Spleen (tissue), 11 donors: ENCODE measurements at regions not wholly inside any gene's neighbourhood (a gene's known extent, or its start where the extent isn't known, plus 50 kb on each side); places are given as distances from the start of the nearest gene placed in this dataset.

Experiments used
- DNase-seq: peaks from one replicate; pipeline ENCODE4 v3.0.0-alpha.2; 2020
- H3K27ac ChIP-seq, 8 donors: fragments of 200-600 bp; sonication (generic) in 7 of 8; 1 replicate in 4 of 8; 2 replicates in 4 of 8; pipeline versions ENCODE4 v1.5.0 to v1.8.0; 2016 to 2021; ENCODE audit warnings: inconsistent platforms in 4 of 8, mild to moderate bottlenecking in 4 of 8, moderate library complexity in 1 of 8
- H3K27me3 ChIP-seq, 7 donors: fragments of 200-600 bp; sonication (generic) in 6 of 7; replicated peaks in 1 of 7; 1 replicate in 4 of 7; 2 replicates in 3 of 7; pipeline versions ENCODE4 v1.5.0 to v1.8.0; 2016 to 2021; ENCODE audit warnings: inconsistent platforms in 3 of 7, mild to moderate bottlenecking in 1 of 7
- H3K36me3 ChIP-seq, 6 donors: fragments of 200-600 bp; sonication (generic) in 5 of 6; 1 replicate in 4 of 6; 2 replicates in 2 of 6; pipeline versions ENCODE4 v1.5.0 to v1.8.0; 2016 to 2021; ENCODE audit warnings: inconsistent platforms in 2 of 6
- H3K4me1 ChIP-seq, 6 donors: fragments of 200-600 bp; sonication (generic) in 5 of 6; 1 replicate in 3 of 6; 2 replicates in 3 of 6; pipeline versions ENCODE4 v1.5.0 to v1.8.0; 2016 to 2021; ENCODE audit warnings: inconsistent platforms in 3 of 6
- H3K4me3 ChIP-seq, 8 donors: fragments of 200-600 bp; sonication (generic) in 7 of 8; 1 replicate in 4 of 8; 2 replicates in 4 of 8; pipeline versions ENCODE4 v1.5.0 to v1.8.0; 2016 to 2021; ENCODE audit warnings: inconsistent platforms in 4 of 8, mild to moderate bottlenecking in 4 of 8, moderate library complexity in 2 of 8
- H3K9me3 ChIP-seq, 8 donors: fragments of 200-600 bp; sonication (generic) in 7 of 8; 1 replicate in 4 of 8; 2 replicates in 4 of 8; pipeline versions ENCODE4 v1.5.0 to v1.8.0; 2016 to 2021; ENCODE audit warnings: inconsistent platforms in 4 of 8
- POLR2A ChIP-seq, 3 donors: fragments of 450-650 bp; IDR thresholded peaks; one replicate each; pipeline ENCODE4 v1.5.1; 2017; ENCODE audit warnings: antibody characterized with exemption in 3 of 3, mild to moderate bottlenecking in 1 of 3
- POLR2AphosphoS5 ChIP-seq, 3 donors: sonication (generic); formaldehyde crosslinking; IDR thresholded peaks; one replicate each; pipeline ENCODE4 v1.5.1; 2017; ENCODE audit warnings: antibody characterized with exemption in 3 of 3
- WGBS, 5 donors: extraction: QIAGEN DNeasy Blood & Tissue Kit in 3 of 5; methylation state at CpG; one replicate each; pipeline versions ENCODE4 v1.1.5 to v1.1.7; 2013 to 2018; 5-methylcytosine and 5-hydroxymethylcytosine counted together
- intact Hi-C: fragments of 100-400 bp; cut with DNase I; formaldehyde crosslinking; loops from one replicate; pipeline ENCODE4 v1.15.0; 2023; ENCODE audit warnings: low total_unique reads
- TF ChIP-seq, protein P1 (sequence below), 11 experiments: fragments of 200-600 bp in 7 of 11; fragments of 450-650 bp in 4 of 11; sonication (generic) in 4 of 11; IDR thresholded peaks in 8 of 11; conservative IDR thresholded peaks in 3 of 11; 1 replicate in 7 of 11; 2 replicates in 4 of 11; pipeline versions ENCODE4 v1.4.0 to v1.8.0; 2016 to 2021; ENCODE audit warnings: antibody characterized with exemption in 11 of 11, inconsistent platforms in 4 of 11, mild to moderate bottlenecking in 1 of 11
- donor health status: healthy with polysubstance abuse.
- donor health status: DM: no; HTN: no; CAD: no; lungs with moderate emphysema.
- donor health status: DM: no; HTN: no; CAD: no.
- donor health status: Bipolar disorder and iron deficiency.
- donor health status: healthy.
- donor health status: DM: no; HTN: no; CAD: no.
- donor health status: DM: yes; HTN: yes; CAD: no.

DNA sequence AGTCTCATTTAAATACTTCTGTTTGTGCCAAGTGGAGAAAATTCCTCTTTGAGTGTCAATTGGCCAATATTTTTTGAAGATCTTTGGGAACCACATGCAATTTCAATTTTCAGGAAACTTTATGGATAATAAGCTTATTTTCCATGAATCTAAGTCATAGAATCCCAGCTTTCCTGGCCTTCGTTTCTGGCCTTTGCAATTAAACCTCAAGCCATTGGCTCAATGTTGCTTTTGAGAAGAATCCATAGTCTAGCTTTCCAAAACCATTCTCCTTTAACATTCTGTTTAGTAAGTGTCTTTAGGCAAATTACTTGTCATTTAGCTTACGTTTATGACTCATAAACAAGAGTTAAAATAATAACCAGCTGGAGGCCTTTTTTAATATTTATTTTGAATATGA lies 145.0 kb upstream of the FTMT start:
- Histone ChIP-seq H3K27me3 (no peaks in the 10 kb centered on the region), H3K36me3 (no peaks in the 10 kb centered on the region), H3K9me3 (no peaks in the 10 kb centered on the region), H3K27ac (no peak overlapping the region), H3K4me1 (no peaks in the 10 kb centered on the region), H3K4me3 (no peak overlapping the region)
- TF ChIP-seq, protein P1, sequence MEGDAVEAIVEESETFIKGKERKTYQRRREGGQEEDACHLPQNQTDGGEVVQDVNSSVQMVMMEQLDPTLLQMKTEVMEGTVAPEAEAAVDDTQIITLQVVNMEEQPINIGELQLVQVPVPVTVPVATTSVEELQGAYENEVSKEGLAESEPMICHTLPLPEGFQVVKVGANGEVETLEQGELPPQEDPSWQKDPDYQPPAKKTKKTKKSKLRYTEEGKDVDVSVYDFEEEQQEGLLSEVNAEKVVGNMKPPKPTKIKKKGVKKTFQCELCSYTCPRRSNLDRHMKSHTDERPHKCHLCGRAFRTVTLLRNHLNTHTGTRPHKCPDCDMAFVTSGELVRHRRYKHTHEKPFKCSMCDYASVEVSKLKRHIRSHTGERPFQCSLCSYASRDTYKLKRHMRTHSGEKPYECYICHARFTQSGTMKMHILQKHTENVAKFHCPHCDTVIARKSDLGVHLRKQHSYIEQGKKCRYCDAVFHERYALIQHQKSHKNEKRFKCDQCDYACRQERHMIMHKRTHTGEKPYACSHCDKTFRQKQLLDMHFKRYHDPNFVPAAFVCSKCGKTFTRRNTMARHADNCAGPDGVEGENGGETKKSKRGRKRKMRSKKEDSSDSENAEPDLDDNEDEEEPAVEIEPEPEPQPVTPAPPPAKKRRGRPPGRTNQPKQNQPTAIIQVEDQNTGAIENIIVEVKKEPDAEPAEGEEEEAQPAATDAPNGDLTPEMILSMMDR (IDR thresholded peaks at IDR 0.05 in 8 of 11, conservative IDR thresholded peaks at IDR 0.05 in 3 of 11) = no peak
- TF ChIP-seq POLR2A (IDR thresholded peaks at IDR 0.05) (no peak), POLR2AphosphoS5 (IDR thresholded peaks at IDR 0.05) (no peak)
- intact Hi-C loops = no loop called here
- DNase-seq = no peak
- WGBS, 5 donors = 46 to 79% (median 60%) methylated on average over 2 of the region's 2 CpGs

DNA sequence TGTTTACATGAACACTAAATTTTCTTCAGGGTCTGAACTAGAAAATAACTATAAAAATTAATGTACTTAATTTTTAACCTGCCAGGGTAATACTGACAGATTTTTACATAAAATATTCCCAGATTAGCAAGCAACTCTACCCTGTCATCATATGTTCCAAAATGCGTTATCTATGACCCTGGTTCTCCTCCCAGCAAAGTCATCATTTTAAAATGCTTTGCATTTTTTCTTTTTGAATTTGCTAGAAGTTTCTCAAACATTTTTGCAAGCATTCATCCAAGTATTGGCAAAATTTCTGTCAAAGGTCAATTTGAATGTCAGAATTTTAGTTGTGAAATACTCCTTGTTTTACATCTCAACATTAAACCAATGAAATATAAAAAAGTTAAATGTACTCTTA lies 144.5 kb upstream of the FTMT start:
- H3K27ac ChIP-seq = no peak overlapping the region
- intact Hi-C loops = no loop called here
- no peak overlapping the region for H3K4me3 ChIP-seq
- 63 to 86% (median 81%) methylated on average over 1 of the region's 1 CpG for WGBS, 5 donors
- H3K4me1 ChIP-seq = no peaks in the 10 kb centered on the region
- no peak for DNase-seq
- H3K27me3 ChIP-seq = no peaks in the 10 kb centered on the region
- no peaks in the 10 kb centered on the region for H3K9me3 ChIP-seq
- H3K36me3 ChIP-seq = no peaks in the 10 kb centered on the region
- TF ChIP-seq POLR2AphosphoS5 (IDR thresholded peaks at IDR 0.05) = no peak
- TF ChIP-seq POLR2A (IDR thresholded peaks at IDR 0.05) = no peak
- TF ChIP-seq, protein P1 (IDR thresholded peaks at IDR 0.05 in 8 of 11, conservative IDR thresholded peaks at IDR 0.05 in 3 of 11) = no peak

DNA sequence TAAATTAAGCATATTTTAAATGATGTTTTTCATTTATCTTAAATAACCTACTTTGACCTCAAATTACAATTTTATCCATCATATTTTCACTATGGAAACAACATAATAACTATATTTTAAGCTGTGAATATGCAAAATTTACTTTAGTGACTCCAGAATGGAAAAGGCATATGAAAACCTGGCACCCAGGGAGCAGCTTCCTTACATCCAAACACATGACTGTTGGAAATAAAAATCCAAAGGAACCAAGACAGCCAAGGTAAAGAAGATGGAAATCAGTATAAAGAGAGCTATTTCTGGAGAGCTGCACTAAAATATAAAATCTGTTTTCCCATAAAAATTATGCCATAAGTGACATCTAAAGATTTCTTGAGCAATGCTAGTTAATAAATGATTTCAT lies 140.3 kb upstream of the FTMT start:
- Histone ChIP-seq H3K9me3 (no peaks in the 10 kb centered on the region), H3K4me3 (no peak overlapping the region), H3K4me1 (no peaks in the 10 kb centered on the region), H3K36me3 (no peaks in the 10 kb centered on the region), H3K27ac (no peak overlapping the region), H3K27me3 (no peaks in the 10 kb centered on the region)
- DNase-seq = no peak
- intact Hi-C loops = no loop called here
- TF ChIP-seq POLR2A (IDR thresholded peaks at IDR 0.05) = no peak
- TF ChIP-seq, protein P1 (IDR thresholded peaks at IDR 0.05 in 8 of 11, conservative IDR thresholded peaks at IDR 0.05 in 3 of 11) = no peak
- TF ChIP-seq POLR2AphosphoS5 (IDR thresholded peaks at IDR 0.05) = no peak

DNA sequence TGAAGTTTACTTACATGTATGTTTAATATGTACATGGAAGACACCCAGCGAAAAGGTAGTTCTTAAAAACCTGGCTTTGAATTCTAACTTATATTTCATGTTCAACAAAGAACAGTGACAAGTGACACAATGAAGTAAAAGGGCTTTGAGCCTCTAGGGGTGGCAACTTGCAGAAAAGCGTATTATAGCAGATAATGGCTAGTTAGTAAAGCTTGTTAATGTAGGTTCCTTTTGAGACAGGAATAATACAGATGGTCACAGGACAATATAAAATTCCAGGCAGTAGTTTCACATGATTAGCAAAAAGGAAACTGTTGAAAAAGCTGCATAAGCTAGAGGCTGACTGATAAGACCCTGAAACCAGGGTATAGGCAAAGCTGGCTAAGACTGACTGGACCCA lies 132.4 kb upstream of the FTMT start:
- Histone ChIP-seq H3K27ac (no peak overlapping the region), H3K36me3 (no peaks in the 10 kb centered on the region), H3K4me3 (no peak overlapping the region), H3K27me3 (no peaks in the 10 kb centered on the region), H3K9me3 (peaks cover 0 to 16% (median 1%) of the 10 kb centered on the region in 8 donors), H3K4me1 (no peaks in the 10 kb centered on the region)
- intact Hi-C loops = no loop called here
- DNase-seq = no peak
- TF ChIP-seq POLR2A (IDR thresholded peaks at IDR 0.05) (no peak), POLR2AphosphoS5 (IDR thresholded peaks at IDR 0.05) (no peak)
- TF ChIP-seq, protein P1 (IDR thresholded peaks at IDR 0.05 in 8 of 11, conservative IDR thresholded peaks at IDR 0.05 in 3 of 11) = no peak
- 69 to 85% (median 75%) methylated on average over 2 of the region's 2 CpGs for WGBS, 5 donors
